ENCODE measurements at regions not wholly inside any gene's neighbourhood (a gene's known extent, or its start where the extent isn't known, plus 50 kb on each side); places are given as distances from the start of the nearest gene placed in this dataset.

DNA sequence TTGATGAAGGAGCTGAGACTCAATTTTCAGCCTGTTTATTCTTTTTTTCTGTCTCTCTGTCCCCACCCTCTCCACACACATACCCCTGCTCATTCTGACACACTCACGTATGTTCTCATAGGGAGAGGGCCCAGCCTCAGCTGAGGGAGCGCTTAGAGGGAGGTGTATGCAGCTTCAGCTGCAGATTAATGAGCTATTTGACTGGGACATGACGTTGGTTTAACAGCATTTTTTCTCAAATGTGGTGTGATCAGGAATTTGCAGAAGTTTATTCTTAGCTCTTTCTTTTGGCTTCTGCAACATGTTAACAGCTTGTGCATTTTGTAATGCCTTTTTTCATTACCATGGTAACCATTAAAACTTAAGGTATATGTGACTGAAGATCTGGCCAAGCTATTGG, 1547.1 kb upstream of the PIK3C3 start:
- Histone ChIP-seq H3K9me2 (replicated peaks; ENCODE audit: insufficient read depth, low read length) (no peaks in the 10 kb centered on the region), H3K9ac (ENCODE audit: low read length) (no peak overlapping the region), H3K27me3 (ENCODE audit: low read length) (no peaks in the 10 kb centered on the region), H3K36me3 (ENCODE audit: low read length) (no peaks in the 10 kb centered on the region), H3K79me2 (ENCODE audit: insufficient read depth, low read length) (no peaks in the 10 kb centered on the region), H3K27ac (ENCODE audit: low read depth, low read length) (no peak overlapping the region), H3K4me2 (ENCODE audit: low read depth, low read length, poor library complexity, severe bottlenecking) (no peak overlapping the region), H2AFZ (ENCODE audit: low read depth, low read length, severe bottlenecking) (no peak overlapping the region), H3F3A (ENCODE audit: insufficient read depth) (no peaks in the 10 kb centered on the region), H3K4me3 (ENCODE audit: insufficient read depth, low read length, poor library complexity, severe bottlenecking) (no peak overlapping the region), H4K20me1 (ENCODE audit: low read depth, low read length) (no peaks in the 10 kb centered on the region), H3K9me3 (ENCODE audit: insufficient read depth, low read length) (no peaks in the 10 kb centered on the region)
- TF ChIP-seq, protein P1, sequence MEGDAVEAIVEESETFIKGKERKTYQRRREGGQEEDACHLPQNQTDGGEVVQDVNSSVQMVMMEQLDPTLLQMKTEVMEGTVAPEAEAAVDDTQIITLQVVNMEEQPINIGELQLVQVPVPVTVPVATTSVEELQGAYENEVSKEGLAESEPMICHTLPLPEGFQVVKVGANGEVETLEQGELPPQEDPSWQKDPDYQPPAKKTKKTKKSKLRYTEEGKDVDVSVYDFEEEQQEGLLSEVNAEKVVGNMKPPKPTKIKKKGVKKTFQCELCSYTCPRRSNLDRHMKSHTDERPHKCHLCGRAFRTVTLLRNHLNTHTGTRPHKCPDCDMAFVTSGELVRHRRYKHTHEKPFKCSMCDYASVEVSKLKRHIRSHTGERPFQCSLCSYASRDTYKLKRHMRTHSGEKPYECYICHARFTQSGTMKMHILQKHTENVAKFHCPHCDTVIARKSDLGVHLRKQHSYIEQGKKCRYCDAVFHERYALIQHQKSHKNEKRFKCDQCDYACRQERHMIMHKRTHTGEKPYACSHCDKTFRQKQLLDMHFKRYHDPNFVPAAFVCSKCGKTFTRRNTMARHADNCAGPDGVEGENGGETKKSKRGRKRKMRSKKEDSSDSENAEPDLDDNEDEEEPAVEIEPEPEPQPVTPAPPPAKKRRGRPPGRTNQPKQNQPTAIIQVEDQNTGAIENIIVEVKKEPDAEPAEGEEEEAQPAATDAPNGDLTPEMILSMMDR (IDR thresholded peaks at IDR 0.05; ENCODE audit: insufficient read depth, low read length, poor library complexity, severe bottlenecking) = no peak
- TF ChIP-seq EZH2phosphoT487 (conservative IDR thresholded peaks at IDR 0.05; ENCODE audit: low read length) = no peak

GRCh38 chr18:40404284-40404683, 1550.8 kb upstream of the PIK3C3 start:
- TF ChIP-seq, protein P1 (IDR thresholded peaks at IDR 0.05; ENCODE audit: insufficient read depth, low read length, poor library complexity, severe bottlenecking) = no peak
- no peak for TF ChIP-seq EZH2phosphoT487 (conservative IDR thresholded peaks at IDR 0.05; ENCODE audit: low read length)
- Histone ChIP-seq H3K9ac (ENCODE audit: low read length) (no peak overlapping the region), H2AFZ (ENCODE audit: low read depth, low read length, severe bottlenecking) (no peak overlapping the region), H3K79me2 (ENCODE audit: insufficient read depth, low read length) (no peaks in the 10 kb centered on the region), H3K36me3 (ENCODE audit: low read length) (no peaks in the 10 kb centered on the region), H3K27me3 (ENCODE audit: low read length) (no peaks in the 10 kb centered on the region), H3K27ac (ENCODE audit: low read depth, low read length) (no peak overlapping the region), H4K20me1 (ENCODE audit: low read depth, low read length) (no peaks in the 10 kb centered on the region), H3K9me2 (replicated peaks; ENCODE audit: insufficient read depth, low read length) (no peaks in the 10 kb centered on the region), H3K9me3 (ENCODE audit: insufficient read depth, low read length) (peaks cover 6% of the 10 kb centered on the region; the same call in 1 of the 2 replicates), H3K4me2 (ENCODE audit: low read depth, low read length, poor library complexity, severe bottlenecking) (no peak overlapping the region), H3K4me3 (ENCODE audit: insufficient read depth, low read length, poor library complexity, severe bottlenecking) (no peak overlapping the region), H3F3A (ENCODE audit: insufficient read depth) (no peaks in the 10 kb centered on the region)

- no peak overlapping the region for H3K4me3 ChIP-seq (ENCODE audit: insufficient read depth, low read length, poor library complexity, severe bottlenecking)
Observed at GRCh38 chr18:40402052-40402451, 1553.0 kb upstream of the PIK3C3 start.

More at GRCh38 chr18:40402052-40402451, 1553.0 kb upstream of the PIK3C3 start:
- H3K79me2 ChIP-seq (ENCODE audit: insufficient read depth, low read length) = no peaks in the 10 kb centered on the region
- no peaks in the 10 kb centered on the region for H3K36me3 ChIP-seq (ENCODE audit: low read length)
- no peak overlapping the region for H3K27ac ChIP-seq (ENCODE audit: low read depth, low read length)
- H3K27me3 ChIP-seq (ENCODE audit: low read length) = no peaks in the 10 kb centered on the region
- no peak overlapping the region for H3K4me2 ChIP-seq (ENCODE audit: low read depth, low read length, poor library complexity, severe bottlenecking)
- peaks cover 8% of the 10 kb centered on the region; the same call in 1 of the 2 replicates for H3K9me3 ChIP-seq (ENCODE audit: insufficient read depth, low read length)
- TF ChIP-seq, protein P1 (IDR thresholded peaks at IDR 0.05; ENCODE audit: insufficient read depth, low read length, poor library complexity, severe bottlenecking) = no peak
- TF ChIP-seq EZH2phosphoT487 (conservative IDR thresholded peaks at IDR 0.05; ENCODE audit: low read length) = no peak
- H3F3A ChIP-seq (ENCODE audit: insufficient read depth) = no peaks in the 10 kb centered on the region
- no peaks in the 10 kb centered on the region for H4K20me1 ChIP-seq (ENCODE audit: low read depth, low read length)
- H3K9me2 ChIP-seq (replicated peaks; ENCODE audit: insufficient read depth, low read length) = no peaks in the 10 kb centered on the region
- no peak overlapping the region for H3K9ac ChIP-seq (ENCODE audit: low read length)
- H2AFZ ChIP-seq (ENCODE audit: low read depth, low read length, severe bottlenecking) = no peak overlapping the region

Data from SU-DHL-6 (cell line).